Hematopoietic multipotent progenitor cell (in vitro differentiated cells): ENCODE measurements at regions not wholly inside any gene's neighbourhood (a gene's known extent, or its start where the extent isn't known, plus 50 kb on each side); places are given as distances from the start of the nearest gene placed in this dataset.
"Not testable (repeated sequence)": the region's sequence is repeated elsewhere in the genome, so short reads cannot be mapped to it uniquely, and the experiment has no call there.

Experiments used
- DNase-seq, 3 donors: peaks; one replicate each; pipeline ENCODE4 v3.0.0-alpha.2; 2011 to 2015; ENCODE audit warnings: low read depth in 2 of 3, low spot score in 2 of 3

DNA sequence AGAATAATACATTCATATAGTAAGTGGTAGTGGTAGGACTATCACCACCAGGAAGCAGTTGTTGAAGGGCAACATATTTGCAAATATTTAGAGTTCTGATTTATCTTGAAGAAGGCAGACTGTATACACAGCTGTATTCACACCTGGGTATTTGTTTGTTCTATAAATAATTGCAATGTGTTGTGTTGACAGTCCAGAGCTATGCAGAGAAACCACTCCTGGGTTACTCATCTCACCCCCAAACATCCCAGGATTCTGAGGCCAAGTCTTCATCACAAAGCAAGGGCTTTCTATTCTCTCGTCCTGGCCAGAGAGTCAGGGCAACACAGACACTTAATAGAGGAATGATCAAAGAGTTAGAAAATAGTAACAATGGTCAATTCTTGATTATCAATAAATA is 102.1 kb upstream of the FAT3 start:
- no peak for DNase-seq

DNA sequence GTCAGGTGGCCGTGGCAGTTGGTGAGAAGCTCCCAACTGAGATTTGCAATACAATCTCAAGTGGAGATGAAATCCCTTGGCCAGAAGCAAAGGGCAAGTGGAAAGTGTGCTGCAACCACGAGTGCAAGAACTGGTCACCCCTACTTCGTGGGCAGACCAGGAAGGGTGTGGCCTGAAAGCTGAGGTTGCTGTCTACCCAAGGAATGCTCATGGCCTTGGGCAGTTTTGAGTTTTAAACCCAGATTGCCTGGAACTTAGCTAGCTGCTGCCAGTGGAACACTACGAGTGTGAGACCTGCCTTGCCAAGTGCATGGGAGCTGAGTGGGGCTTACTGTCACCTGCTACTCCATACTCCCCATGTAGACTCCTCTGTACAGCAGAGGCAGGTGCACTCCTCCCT is 113.3 kb upstream of the FAT3 start:
- no peak for DNase-seq

DNA sequence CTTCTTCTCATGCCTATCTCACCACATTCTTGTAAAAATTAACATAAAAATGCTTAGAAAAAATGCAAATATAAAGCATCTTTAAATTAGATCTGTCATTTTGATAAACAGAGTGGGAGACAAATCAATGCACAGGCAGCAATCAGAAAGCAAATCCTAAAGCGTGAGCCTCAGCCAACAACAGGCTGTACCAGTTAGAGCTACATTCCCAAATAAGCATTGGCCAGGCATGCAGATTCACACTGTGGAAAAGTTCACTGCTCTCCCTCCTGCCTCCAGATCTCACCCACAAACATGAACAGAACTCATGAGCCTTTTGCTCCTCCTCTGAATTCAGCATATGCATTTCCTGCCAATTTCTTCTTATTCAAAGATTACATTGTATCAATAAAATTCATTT is 115.2 kb upstream of the FAT3 start:
- no peak for DNase-seq

DNA sequence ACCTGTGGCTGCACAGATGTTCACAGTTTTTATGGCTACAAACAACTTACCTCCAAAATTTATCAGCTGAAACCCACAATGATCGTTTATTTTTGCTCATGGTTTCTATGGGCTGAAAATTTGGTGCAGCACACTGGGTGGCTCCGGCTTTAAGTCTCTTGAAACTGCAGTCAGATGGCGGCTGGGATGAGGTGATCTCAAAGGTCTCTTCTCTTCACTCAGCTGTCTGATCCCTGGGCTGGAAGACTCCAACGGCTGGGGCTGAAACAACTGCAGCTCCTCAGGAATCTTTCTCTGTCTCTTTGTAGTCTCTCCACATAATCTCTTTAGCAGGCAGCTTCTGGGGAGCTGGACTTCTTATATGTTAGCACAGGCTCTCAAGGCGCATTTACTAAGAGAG is 117.3 kb upstream of the FAT3 start:
- no peak for DNase-seq

DNA sequence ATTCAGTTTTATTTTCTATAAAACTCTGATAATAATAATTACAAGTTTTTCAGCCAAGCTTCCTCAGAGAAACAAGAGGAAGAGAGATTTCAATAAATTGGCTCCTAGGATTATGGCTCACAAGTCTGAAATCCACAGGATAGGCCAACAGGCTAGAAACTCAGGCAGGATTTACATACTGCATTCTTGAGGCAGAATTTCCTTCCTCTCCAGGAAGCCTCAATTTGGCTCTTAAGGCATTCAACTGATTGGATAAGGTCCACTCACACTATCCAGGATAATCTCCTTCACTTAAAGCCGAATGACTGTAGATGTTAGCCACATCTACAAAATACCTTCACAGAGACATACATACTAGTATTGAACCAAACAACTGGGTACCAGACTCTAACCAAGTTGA is 120.3 kb upstream of the FAT3 start:
- DNase-seq: no peak

DNA sequence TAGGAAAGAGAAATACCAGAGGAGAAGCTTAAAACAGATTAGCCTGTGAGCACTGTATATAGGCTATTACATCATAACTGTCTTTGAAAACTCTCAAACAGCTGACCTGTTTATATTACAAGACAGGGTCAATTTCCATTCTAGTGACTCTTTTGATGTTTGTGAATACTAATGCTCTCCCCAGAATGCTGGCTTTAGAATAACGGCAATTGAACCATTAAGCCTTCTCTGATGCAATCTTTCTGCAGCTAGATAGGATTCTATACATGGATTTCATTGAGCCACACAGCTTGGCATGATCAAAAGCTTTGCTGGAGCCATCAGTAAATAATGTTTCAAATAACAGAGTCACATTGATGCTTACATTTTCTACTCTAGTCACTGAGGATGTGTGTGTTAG is 122.7 kb upstream of the FAT3 start:
- DNase-seq: no peak

DNA sequence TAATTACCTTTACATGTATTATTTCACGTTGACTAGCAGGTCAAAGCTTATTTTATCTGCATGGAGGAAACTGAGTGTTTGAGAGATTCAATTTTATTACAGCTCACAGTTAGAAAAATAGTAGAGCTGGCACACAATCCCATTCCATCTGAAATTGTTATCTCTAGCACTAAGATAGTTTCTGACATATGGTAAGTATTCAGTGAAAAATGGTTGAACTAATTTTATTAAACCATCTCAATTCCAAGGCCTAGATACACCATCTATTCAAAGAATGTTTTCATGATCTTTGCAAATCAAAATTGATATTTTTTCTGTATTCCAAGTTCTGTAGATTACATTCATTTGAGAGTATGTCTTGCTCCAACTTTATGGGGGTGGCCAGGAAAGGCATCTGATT is 125.4 kb upstream of the FAT3 start:
- no peak for DNase-seq

DNA sequence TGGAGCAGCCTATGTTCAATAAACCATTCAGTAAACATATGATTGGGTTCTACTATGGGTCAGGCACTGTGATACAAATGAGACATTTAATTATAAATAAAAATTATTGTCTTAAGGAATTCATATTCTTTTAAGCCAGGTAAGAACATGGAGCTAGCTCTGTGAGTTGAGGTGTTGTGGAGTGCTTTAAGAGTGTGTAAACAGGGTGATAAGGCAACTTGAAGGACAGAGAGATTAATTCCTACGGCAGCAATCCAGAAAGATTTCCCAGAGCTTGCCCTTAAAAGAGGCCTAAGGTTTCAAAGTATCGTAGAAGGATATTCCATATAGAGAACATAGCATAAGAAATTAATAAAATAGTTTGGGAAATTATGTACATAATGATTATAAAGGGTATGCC is 126.4 kb upstream of the FAT3 start:
- DNase-seq: no peak

DNA sequence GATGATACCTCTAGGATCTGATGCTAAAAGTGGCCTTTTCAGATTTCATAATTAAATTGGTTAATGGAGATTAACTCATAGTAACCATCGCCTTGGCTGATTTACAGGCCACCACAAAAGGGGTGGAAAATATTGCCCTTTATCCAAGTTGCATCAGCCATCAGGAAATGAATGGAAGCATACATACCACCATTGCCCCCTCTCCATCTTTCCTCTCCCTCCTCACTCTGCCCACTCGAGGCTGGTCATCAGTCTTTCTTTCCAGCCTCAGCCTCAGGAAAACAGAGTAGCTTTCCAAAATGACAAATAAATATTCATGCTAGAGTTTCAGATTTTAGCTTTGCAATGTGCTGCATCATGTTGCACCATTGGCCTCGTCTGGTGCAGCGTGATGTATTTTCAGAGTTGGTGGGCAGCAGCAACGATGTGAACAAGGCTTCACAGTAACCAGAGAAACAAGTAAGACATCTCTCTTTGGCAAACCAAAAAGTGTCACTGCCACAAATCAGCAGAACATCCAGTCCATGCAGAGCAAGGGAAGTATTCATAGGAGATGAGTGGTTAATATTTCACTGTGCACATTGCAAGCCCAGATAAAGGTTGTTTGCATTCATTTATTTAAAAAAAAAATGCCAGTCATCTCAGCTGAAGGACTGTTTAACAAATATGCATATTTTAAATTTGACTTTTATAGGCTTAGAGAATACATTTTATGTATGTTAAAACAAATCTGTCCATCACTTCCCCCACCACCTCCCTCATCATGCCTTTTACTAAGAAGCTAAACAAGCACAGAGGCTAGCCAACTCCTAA is 136.7 kb upstream of the FAT3 start:
- no peak for DNase-seq

DNA sequence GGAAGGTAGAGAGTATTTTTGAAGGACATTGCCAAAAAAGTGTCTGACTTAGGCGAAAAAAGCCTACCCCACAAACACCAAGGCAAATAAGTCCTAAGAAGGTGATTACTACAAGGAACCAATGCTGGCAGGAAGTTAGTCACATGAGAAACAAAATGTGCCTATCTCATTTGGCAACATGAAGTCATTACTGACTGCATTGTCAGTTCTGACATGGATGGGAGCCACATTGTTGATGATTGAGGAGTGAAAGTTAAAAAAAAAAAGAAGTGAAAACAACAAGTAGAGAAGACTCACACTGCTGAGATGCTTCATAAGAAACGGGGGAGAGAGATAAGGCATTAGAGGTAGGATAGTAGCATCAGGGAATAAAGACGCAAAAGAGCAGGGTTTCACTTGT is 141.5 kb upstream of the FAT3 start:
- DNase-seq: no peak

DNA sequence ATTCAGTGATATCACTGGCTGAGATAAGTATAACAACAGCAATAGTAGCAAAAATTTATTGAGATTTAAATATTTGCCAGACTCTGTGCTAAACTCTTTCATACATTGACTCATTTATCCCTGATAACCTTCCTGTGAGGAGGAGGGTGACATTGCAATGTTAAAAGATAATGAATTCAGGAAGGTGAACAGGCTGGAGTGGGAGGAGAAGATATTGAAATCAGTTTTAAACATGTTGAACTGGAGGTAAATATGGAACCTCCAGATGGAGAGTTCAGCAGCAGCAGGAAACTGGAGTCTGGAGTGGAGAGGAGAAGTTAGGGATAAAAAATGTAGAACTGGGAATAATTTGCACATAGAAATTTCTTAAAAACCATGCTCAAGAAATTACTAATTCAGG is 142.0 kb upstream of the FAT3 start:
- DNase-seq: no peak

DNA sequence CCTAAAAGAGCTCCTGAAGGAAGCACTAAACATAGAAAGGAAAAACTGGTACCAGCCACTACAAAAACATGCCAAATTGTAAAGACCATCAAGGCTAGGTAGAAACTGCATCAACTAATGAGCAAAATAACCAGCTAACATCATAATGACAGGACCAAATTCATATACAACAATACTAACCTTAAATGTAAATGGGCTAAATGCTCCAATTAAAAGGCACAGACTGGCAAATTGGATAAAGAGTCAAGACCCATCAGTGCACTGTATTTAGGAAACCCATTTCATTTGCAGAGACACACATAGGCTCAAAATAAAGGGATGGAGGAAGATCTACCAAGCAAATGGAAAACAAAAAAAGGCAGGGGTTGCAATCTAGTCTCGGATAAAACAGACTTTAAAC is 150.1 kb upstream of the FAT3 start:
- not testable (repeated sequence) for DNase-seq

DNA sequence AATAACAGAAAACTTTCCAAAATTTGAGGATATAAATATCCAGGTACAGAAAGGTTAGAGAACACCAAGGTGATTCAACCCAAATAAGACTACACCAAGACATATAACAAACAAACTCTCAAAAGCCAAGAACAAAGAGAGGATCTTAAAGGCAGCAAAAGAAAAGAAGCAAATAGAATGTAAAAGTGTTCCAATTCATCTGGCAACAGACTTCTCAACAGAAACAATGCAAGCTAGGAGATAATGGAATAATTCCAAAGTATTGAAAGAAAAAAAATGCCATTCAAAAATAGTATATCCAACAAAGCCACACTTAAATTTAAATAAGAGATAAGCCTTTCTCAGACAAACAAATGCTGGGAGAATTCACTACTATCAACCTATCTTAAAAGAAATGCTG is 153.0 kb upstream of the FAT3 start:
- no peak for DNase-seq

DNA sequence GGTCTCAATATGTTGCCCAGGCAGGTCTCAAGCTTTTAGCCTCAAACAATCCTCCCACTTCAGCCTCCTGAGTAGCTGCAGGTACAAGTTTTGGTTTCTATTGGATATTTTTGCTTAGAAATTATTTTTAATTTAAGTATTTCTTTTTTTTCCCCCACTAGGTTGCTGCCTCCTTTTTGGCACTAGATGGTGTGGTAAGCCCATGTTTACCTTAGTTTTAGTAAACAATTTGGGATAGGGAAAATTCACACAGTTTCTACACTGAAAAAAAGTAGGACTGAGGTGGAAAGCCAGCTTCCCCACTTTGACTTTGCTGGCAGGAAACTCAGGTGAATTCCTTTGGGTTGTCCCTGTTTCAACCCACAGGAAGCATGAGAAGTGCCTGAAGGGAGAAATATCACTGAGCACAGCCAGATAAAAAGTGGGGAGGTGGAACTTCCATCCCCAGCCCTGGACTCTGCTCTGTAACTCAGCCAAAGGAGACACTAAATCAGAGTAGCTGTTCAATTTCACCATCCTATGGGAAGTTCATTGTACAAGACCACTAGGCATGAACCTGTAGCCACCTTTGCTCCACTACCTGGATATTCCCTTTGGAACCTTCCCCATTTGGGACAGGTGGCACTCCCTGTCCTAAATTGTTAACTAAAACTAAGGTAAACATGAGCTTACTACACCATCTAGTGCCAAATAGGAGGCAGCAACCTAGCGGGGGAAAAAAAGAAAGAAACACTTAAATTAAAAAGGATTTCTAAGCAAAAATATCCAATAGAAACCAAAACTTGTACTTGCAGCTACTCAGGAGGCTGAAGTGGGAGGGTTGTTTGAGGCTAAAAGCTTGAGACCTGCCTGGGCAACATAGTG is 154.4 kb upstream of the FAT3 start:
- no peak for DNase-seq

DNA sequence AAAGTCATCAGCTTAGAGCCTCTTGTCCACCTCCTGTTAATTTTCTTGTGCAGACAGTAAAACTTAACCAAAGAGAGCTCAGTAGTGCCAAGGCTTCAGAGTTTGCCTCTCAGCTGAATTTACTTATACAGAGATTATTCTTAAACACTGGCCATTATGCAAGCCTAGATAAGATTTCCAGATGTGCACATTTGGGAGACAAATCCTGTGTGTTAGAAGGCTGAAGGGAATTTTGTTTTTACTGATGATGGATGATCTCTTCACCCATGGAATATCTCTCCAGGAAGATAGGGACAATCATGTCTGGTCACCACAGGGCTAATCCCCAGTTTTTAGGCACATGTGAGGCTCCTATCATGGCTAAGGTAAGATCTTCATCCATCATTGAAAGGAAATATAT is 157.6 kb upstream of the FAT3 start:
- DNase-seq: no peak

DNA sequence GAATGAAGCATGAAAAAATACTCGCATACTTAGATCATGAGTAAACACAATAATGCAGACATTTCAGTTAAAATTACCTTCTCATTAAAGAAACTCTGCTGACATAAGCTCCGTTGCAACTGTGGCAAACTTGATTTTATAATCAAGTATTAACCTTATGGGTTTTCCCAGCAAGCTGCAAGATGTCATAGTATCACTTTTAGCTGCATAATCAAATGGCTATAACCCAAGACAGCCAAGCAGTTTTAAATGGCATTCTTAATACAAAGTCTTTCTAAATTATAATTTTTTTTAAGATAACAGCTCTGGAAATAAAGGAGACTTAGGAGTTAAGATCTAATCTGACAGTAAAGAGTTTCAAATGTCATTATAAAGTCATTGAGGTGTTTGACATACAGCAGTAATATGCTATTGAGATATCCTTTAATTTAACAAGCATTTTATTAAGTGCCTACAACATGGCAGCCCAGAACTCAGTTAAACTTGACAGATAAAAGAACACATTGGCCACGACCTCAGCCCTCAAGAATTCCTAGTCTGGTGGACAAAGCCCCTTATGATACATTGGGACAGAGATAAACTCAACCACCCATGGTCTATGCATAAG is 163.1 kb upstream of the FAT3 start:
- DNase-seq: no peak

DNA sequence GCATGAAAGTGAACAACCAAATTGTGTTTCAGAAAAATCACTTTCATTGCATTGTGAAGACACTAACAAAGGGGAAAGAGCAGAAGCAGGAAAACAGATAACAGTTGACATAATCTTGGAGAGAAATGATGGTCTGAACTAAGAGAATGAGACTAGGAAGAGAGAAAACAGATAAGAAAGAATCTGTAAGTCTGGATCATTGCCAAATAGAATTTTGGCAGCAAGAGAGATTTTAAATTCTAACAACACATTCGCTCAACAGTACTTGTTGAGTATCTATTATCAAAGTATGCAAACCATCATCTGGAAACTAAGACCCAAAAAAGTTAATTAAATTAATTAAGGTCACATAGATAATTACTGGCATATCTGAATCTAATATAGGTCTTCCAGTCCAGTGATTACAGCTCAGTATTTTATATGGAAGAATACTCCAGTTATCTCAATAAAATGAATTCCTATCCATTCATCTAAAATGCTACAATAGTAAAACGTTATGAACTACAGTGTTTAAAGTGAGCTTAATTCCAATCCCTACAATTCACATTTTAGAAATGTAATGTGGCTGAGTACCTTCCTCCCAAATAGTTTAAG is 166.7 kb upstream of the FAT3 start:
- no peak for DNase-seq

DNA sequence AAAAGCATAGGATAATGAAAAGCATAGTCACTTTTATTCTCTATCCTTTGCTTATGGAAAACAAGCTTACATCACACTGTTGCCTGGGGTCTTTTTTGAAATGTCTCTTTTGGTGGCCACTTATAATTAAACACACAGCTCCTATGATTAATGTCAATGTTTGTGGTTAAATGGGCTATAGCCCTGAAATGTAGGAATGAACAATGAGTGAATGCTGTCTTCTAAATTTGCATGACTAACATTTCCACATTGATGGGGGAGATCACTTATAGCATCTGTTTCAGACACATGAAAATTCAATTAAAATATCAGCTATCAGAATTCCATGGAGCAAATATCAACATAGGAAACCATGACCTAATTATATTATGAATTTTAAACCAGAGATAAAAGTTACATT is 171.4 kb upstream of the FAT3 start:
- no peak for DNase-seq

DNA sequence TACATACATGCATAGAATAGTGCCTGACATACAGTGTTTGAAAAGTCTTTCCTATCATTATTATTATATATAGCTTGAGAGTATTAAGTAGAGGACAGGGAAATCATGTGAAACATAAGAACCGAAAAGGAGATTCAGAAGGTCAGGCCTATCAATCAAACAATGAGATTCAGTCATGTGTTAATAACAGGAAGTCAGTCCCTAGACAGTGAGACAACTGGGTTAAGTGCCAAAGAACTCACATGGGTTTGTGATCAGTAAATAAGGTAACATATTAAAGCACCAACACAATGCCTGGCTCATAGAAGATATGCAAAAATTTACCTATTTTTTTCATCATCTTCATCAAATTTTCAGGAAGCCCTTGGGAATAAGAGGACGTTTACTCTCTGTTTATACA is 174.3 kb upstream of the FAT3 start:
- no peak for DNase-seq

DNA sequence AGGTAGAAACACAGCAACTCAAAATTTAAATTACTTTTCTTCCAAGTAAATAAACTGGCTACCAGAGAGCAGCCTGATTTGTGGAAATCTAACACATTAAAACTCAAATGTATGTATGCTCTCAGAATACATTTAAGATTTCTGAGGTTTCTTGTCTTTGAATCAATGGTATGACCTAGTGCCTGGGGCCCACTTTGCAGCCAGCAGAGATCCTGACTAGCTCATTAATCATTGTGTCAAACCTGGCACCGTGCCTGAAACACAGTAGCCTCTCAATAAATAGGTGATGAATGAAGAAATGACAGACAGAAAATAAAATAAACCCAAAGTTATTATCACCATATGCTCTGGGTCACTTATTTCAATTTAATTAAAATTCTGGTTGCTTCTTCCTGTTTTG is 176.2 kb upstream of the FAT3 start:
- no peak for DNase-seq

DNA sequence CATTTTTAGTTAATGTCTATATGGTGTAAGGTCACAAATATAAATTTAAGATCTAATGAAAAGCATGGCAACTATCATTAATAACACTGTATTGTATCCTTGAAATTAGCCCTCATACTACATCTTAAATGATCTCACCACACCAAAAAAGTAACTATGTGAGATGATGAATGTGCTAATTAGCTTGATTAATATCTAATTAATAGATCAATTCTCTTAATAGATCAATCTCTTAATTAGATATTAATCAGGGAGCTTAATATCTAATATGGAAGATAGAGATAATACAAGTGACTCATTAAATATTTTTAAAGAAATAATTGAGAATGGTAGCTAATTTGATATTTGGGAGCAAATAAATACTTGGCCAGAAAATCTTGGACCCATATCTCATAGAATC is 178.5 kb upstream of the FAT3 start:
- DNase-seq: no peak
